IMR-90 (cell line): ENCODE measurements at regions not wholly inside any gene's neighbourhood (a gene's known extent, or its start where the extent isn't known, plus 50 kb on each side); places are given as distances from the start of the nearest gene placed in this dataset.
A peak's percentile ranks its signal among the peaks of the same experiment; 100 is the strongest.

ENCODE experiments used
- ATAC-seq: fragments of 200-7000 bp; cut with Tn5 transposase; 2 replicates; pipeline ENCODE4 v1.9.1; 2020; ENCODE audit warnings: low read depth, mild to moderate bottlenecking, moderate library complexity
- BruUV-seq: library from RNA; stranded (reverse); fragments of 400-500 nt; replicated peaks from 2 replicates; lab custom pipeline; 2021; lab: Mats Ljungman, UMichigan
- CTCF ChIA-PET: fragments of 300-600 bp; formaldehyde crosslinking; extraction: SDS; loops from one replicate; lab custom pipeline; 2021; ENCODE audit warnings: antibody characterized with exemption; lab: Yijun Ruan, JAX
- POLR2A ChIA-PET: fragments of 300-600 bp; sonication (Branson Sonifier 250); formaldehyde crosslinking; loops from one replicate; lab custom pipeline; 2022; ENCODE audit warnings: antibody characterized with exemption; ENCODE audit not compliant: unreplicated experiment; lab: Charles Lee
- DNase-seq: peaks from one replicate; pipeline ENCODE4 v3.0.0; 2013
- H2AFZ ChIP-seq: replicated peaks from 2 replicates; pipeline ENCODE3; 2013; ENCODE audit warnings: low read length, mild to moderate bottlenecking; ENCODE audit not compliant: poor library complexity
- H2AK5ac ChIP-seq: 2 replicates; pipeline ENCODE4 v1.6.1; 2013; ENCODE audit warnings: low read depth, low read length, inconsistent platforms
- H2AK9ac ChIP-seq: replicated peaks from 2 replicates; pipeline ENCODE3; 2013; ENCODE audit warnings: mild to moderate bottlenecking, low read depth, low read length, moderate library complexity; ENCODE audit not compliant: poor library complexity
- H2BK120ac ChIP-seq: 2 replicates; pipeline ENCODE4 v1.6.1; 2013; ENCODE audit warnings: low read depth, low read length, inconsistent platforms
- H2BK15ac ChIP-seq: 3 replicates; pipeline ENCODE4 v1.6.1; 2013; ENCODE audit warnings: low read depth, low read length, inconsistent platforms
- H2BK20ac ChIP-seq: 2 replicates; pipeline ENCODE4 v1.6.1; 2013; ENCODE audit warnings: low read depth, mild to moderate bottlenecking, inconsistent platforms, low read length, moderate library complexity
- H2BK5ac ChIP-seq: 2 replicates; pipeline ENCODE4 v1.6.1; 2013; ENCODE audit warnings: mild to moderate bottlenecking, low read depth, low read length, inconsistent platforms; ENCODE audit not compliant: poor library complexity, severe bottlenecking
- H3K14ac ChIP-seq: replicated peaks from 2 replicates; pipeline ENCODE4 v1.6.1; 2013; ENCODE audit warnings: low read depth, low read length, inconsistent platforms
- H3K18ac ChIP-seq: 2 replicates; pipeline ENCODE4 v1.6.1; 2013; ENCODE audit warnings: low read depth, low read length, control low read depth
- H3K23ac ChIP-seq: 2 replicates; pipeline ENCODE4 v1.6.1; 2013; ENCODE audit warnings: low read depth, low read length, inconsistent platforms
- H3K27ac ChIP-seq: 2 replicates; pipeline ENCODE4 v1.5.1; 2013; ENCODE audit warnings: mild to moderate bottlenecking, control low read depth, low read length; ENCODE audit not compliant: insufficient read depth
- H3K27me3 ChIP-seq: 2 replicates; pipeline ENCODE4 v1.6.1; 2013; ENCODE audit warnings: low read length; ENCODE audit not compliant: control insufficient read depth, insufficient read depth
- H3K36me3 ChIP-seq: 2 replicates; pipeline ENCODE4 v1.6.1; 2013; ENCODE audit warnings: low read length, mixed read lengths; ENCODE audit not compliant: control insufficient read depth, insufficient read depth
- H3K4ac ChIP-seq: 2 replicates; pipeline ENCODE4 v1.6.1; 2013; ENCODE audit warnings: low read depth, low read length, inconsistent platforms
- H3K4me1 ChIP-seq: 2 replicates; pipeline ENCODE4 v1.6.1; 2013; ENCODE audit warnings: low read length, mixed read lengths; ENCODE audit not compliant: control insufficient read depth, insufficient read depth
- H3K4me2 ChIP-seq: 2 replicates; pipeline ENCODE4 v1.6.1; 2013; ENCODE audit warnings: low read depth, mild to moderate bottlenecking, control low read depth, low read length, moderate library complexity
- H3K4me3 ChIP-seq: 2 replicates; pipeline ENCODE4 v1.5.1; 2013; ENCODE audit warnings: low read depth, mild to moderate bottlenecking, control low read depth, low read length, moderate library complexity; ENCODE audit not compliant: insufficient read depth
- H3K56ac ChIP-seq: 2 replicates; pipeline ENCODE4 v1.6.1; 2013; ENCODE audit warnings: low read length, inconsistent platforms; ENCODE audit not compliant: insufficient read depth; ENCODE audit errors: extremely low read depth
- H3K79me1 ChIP-seq, 2 experiments: 2 replicates each; pipeline ENCODE4 v1.6.1; 2013; ENCODE audit warnings: low read length in 2 of 2, inconsistent platforms in 1 of 2, low read depth in 1 of 2
- H3K9ac ChIP-seq: 2 replicates; pipeline ENCODE4 v1.6.1; 2013; ENCODE audit warnings: low read depth, low read length, control low read depth
- H3K9me1 ChIP-seq: 2 replicates; pipeline ENCODE4 v1.6.1; 2013; ENCODE audit warnings: low read length, inconsistent platforms; ENCODE audit not compliant: insufficient read depth
- H3K9me3 ChIP-seq: 2 replicates; pipeline ENCODE4 v1.6.1; 2013; ENCODE audit warnings: low read length; ENCODE audit not compliant: control insufficient read depth, insufficient read depth
- H4K20me1 ChIP-seq: 2 replicates; pipeline ENCODE4 v1.6.1; 2013; ENCODE audit warnings: low read length, inconsistent platforms; ENCODE audit not compliant: insufficient read depth
- H4K5ac ChIP-seq: 2 replicates; pipeline ENCODE4 v1.6.1; 2013; ENCODE audit warnings: mild to moderate bottlenecking, low read depth, low read length, control low read depth
- H4K8ac ChIP-seq, 2 experiments: 2 replicates each; pipeline ENCODE4 v1.6.1; 2013; ENCODE audit warnings: low read depth in 2 of 2, low read length in 2 of 2, control low read depth in 1 of 2, inconsistent platforms in 1 of 2
- H4K91ac ChIP-seq: 2 replicates; pipeline ENCODE4 v1.6.1; 2013; ENCODE audit warnings: low read depth, low read length, inconsistent platforms; ENCODE audit not compliant: insufficient read depth
- BHLHE40 ChIP-seq: fragments of 150-350 bp; IDR thresholded peaks from 2 replicates; pipeline ENCODE4 v1.6.1; 2016; ENCODE audit warnings: mild to moderate bottlenecking, low read depth, low read length
- CEBPB ChIP-seq: IDR thresholded peaks from 2 replicates; pipeline ENCODE4 v1.6.1; 2012; ENCODE audit warnings: low read depth, low read length, improper control_type of control experiment
- CHD1 ChIP-seq: IDR thresholded peaks from 2 replicates; pipeline ENCODE4 v1.6.1; 2012; ENCODE audit warnings: low read depth, low read length, improper control_type of control experiment
- CTCF ChIP-seq: conservative IDR thresholded peaks from 2 replicates; pipeline ENCODE4 v1.5.1; 2012; ENCODE audit warnings: mild to moderate bottlenecking, low read depth, low read length, improper control_type of control experiment
- ELK1 ChIP-seq: fragments of 150-350 bp; IDR thresholded peaks from 2 replicates; pipeline ENCODE4 v1.6.1; 2016; ENCODE audit warnings: low read depth, mild to moderate bottlenecking, low read length, moderate library complexity, borderline replicate concordance
- FOS ChIP-seq: fragments of 150-350 bp; IDR thresholded peaks from 2 replicates; pipeline ENCODE4 v1.6.1; 2016; ENCODE audit warnings: low read depth, low read length
- MAFK ChIP-seq: IDR thresholded peaks from 2 replicates; pipeline ENCODE4 v1.6.1; 2012; ENCODE audit warnings: low read depth, low read length, improper control_type of control experiment
- MAZ ChIP-seq: IDR thresholded peaks from 2 replicates; pipeline ENCODE4 v1.6.1; 2012; ENCODE audit warnings: low read depth, mild to moderate bottlenecking, low read length, improper control_type of control experiment, moderate library complexity, borderline replicate concordance
- MXI1 ChIP-seq: IDR thresholded peaks from 2 replicates; pipeline ENCODE4 v1.6.1; 2012; ENCODE audit warnings: low read depth, mild to moderate bottlenecking, low read length, moderate library complexity, borderline replicate concordance
- NFE2L2 ChIP-seq: fragments of 150-350 bp; IDR thresholded peaks from 2 replicates; pipeline ENCODE4 v1.6.1; 2016; ENCODE audit warnings: low read depth, mild to moderate bottlenecking, low read length
- POLR2A ChIP-seq: IDR thresholded peaks from 2 replicates; pipeline ENCODE4 v1.6.1; 2012; ENCODE audit warnings: mild to moderate bottlenecking, low read depth, low read length
- RAD21 ChIP-seq: IDR thresholded peaks from 2 replicates; pipeline ENCODE4 v1.6.1; 2012; ENCODE audit warnings: low read length, improper control_type of control experiment
- RCOR1 ChIP-seq: IDR thresholded peaks from 2 replicates; pipeline ENCODE4 v1.6.1; 2012; ENCODE audit warnings: mild to moderate bottlenecking, low read length, improper control_type of control experiment; ENCODE audit not compliant: insufficient replicate concordance
- SMC3 ChIP-seq: fragments of 150-350 bp; IDR thresholded peaks from 2 replicates; pipeline ENCODE4 v1.6.1; 2016; ENCODE audit warnings: low read depth, mild to moderate bottlenecking, antibody characterized with exemption, low read length, moderate library complexity
- WGBS, 2 experiments: methylation state at CpG; one replicate each; pipeline versions ENCODE4 v1.1.5 to v1.1.7; 2013; ENCODE audit warnings: missing lambda C conversion rate in 2 of 2; ENCODE audit not compliant: insufficient read length in 1 of 2; ENCODE audit errors: extremely low coverage in 2 of 2; 5-methylcytosine and 5-hydroxymethylcytosine counted together
- dilution Hi-C: fragments of 300-500 bp; cut with HindIII; formaldehyde crosslinking; loops from one replicate; pipeline ENCODE4 v1.14.3; 2018; ENCODE audit warnings: low sequenced_read_pairs; ENCODE audit not compliant: unreplicated experiment
- in situ Hi-C: fragments of 300-500 bp; cut with MboI; formaldehyde crosslinking; loops from 3 replicates; pipeline ENCODE4 v1.14.3; 2019; ENCODE audit warnings: low sequenced_read_pairs, inconsistent platforms, mixed read lengths
- intact Hi-C: fragments of 100-400 bp; cut with micrococcal nuclease; formaldehyde crosslinking; loops from 2 replicates; pipeline ENCODE4 v1.10.0; 2022
- TF ChIP-seq, protein P1 (sequence below): fragments of 150-350 bp; IDR thresholded peaks from 2 replicates; pipeline ENCODE4 v1.6.1; 2017; ENCODE audit warnings: mild to moderate bottlenecking, antibody characterized with exemption, low read length, low read depth

GRCh38 chr6:43970068-43970912, 157.0 kb downstream of the MRPL14 start:
- H3K4me2 ChIP-seq: no peak overlapping the region
- no peaks in the 10 kb centered on the region for H3K9me3 ChIP-seq
- H4K5ac ChIP-seq: no peak overlapping the region
- H4K20me1 ChIP-seq: no peaks in the 10 kb centered on the region
- H3K27ac ChIP-seq: no peak overlapping the region
- H2AK5ac ChIP-seq: peak overlapping the region; percentile 61
- DNase-seq (no peak), ATAC-seq (no peak)
- peak overlapping the region; percentile 16; the same call in 1 of the 2 replicates for H3K4ac ChIP-seq
- H3K9ac ChIP-seq: no peak overlapping the region
- no peak overlapping the region for H2BK5ac ChIP-seq
- CTCF ChIA-PET: interaction anchor here (0.7 kb wide), 1 partner anchor 38 kb away, joined by 3 read pairs; no protein-coding TSS in a partner anchor
- no peak overlapping the region for H4K8ac ChIP-seq
- POLR2A ChIA-PET: no interaction called here
- H2BK120ac ChIP-seq: peak overlapping the region; percentile 26; the same call in 1 of the 2 replicates
- no peak for TF ChIP-seq FOS
- no peak for TF ChIP-seq ELK1
- TF ChIP-seq CTCF: no peak
- TF ChIP-seq NFE2L2: no peak
- TF ChIP-seq BHLHE40: no peak
- no peak for TF ChIP-seq RCOR1
- no peak for TF ChIP-seq RAD21
- TF ChIP-seq SMC3: no peak
- no peak for TF ChIP-seq POLR2A
- TF ChIP-seq CHD1: no peak
- no peak for TF ChIP-seq MAFK
- no peak for TF ChIP-seq MAZ
- no peak for TF ChIP-seq CEBPB
- TF ChIP-seq, protein P1, sequence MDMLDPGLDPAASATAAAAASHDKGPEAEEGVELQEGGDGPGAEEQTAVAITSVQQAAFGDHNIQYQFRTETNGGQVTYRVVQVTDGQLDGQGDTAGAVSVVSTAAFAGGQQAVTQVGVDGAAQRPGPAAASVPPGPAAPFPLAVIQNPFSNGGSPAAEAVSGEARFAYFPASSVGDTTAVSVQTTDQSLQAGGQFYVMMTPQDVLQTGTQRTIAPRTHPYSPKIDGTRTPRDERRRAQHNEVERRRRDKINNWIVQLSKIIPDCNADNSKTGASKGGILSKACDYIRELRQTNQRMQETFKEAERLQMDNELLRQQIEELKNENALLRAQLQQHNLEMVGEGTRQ: no peak
- no peak for TF ChIP-seq MXI1
- H3K56ac ChIP-seq: no peak overlapping the region
- no peak overlapping the region for H3K14ac ChIP-seq
- H3K27me3 ChIP-seq: no peaks in the 10 kb centered on the region
- intact Hi-C loops: no loop called here
- H3K9me1 ChIP-seq: peaks cover 11% of the 10 kb centered on the region; the same call in 1 of the 2 replicates
- in situ Hi-C loops: no loop called here
- no peaks in the 10 kb centered on the region for H3K79me1 ChIP-seq
- peak overlapping the region; percentile 17; the same call in 1 of the 2 replicates for H4K91ac ChIP-seq
- H2BK15ac ChIP-seq: no peak overlapping the region; the same call in 2 of the 3 replicates
- H2AFZ ChIP-seq: no peak overlapping the region
- H3K4me1 ChIP-seq: peaks cover 22% of the 10 kb centered on the region
- H3K23ac ChIP-seq: no peak overlapping the region
- H3K4me3 ChIP-seq: no peak overlapping the region
- H2BK20ac ChIP-seq: no peak overlapping the region
- dilution Hi-C loops: no loop called here
- BruUV-seq: no TSS peak
- WGBS, 2 experiments: no CpG with 5 or more reads among the region's 3 CpGs
- no peaks in the 10 kb centered on the region for H3K36me3 ChIP-seq
- H3K18ac ChIP-seq: no peak overlapping the region
- no peak overlapping the region for H2AK9ac ChIP-seq
